Lower leg skin (tissue), 4 donors: ENCODE measurements at regions not wholly inside any gene's neighbourhood (a gene's known extent, or its start where the extent isn't known, plus 50 kb on each side); places are given as distances from the start of the nearest gene placed in this dataset.

ENCODE experiments used
- DNase-seq, 2 donors: peaks; one replicate each; pipeline ENCODE4 v3.0.0-alpha.2; 2019; ENCODE audit warnings: low spot score in 2 of 2
- H3K4me3 ChIP-seq: fragments of 200-600 bp; sonication (generic); 2 replicates; pipeline ENCODE4 v1.5.1; 2017; ENCODE audit warnings: mild to moderate bottlenecking, low read depth; ENCODE audit not compliant: poor library complexity, severe bottlenecking
- POLR2A ChIP-seq, 2 donors: fragments of 450-650 bp; IDR thresholded peaks; one replicate each; pipeline ENCODE4 v1.6.1; 2016 to 2017; ENCODE audit warnings: antibody characterized with exemption in 2 of 2, mild to moderate bottlenecking in 1 of 2, moderate library complexity in 1 of 2
- WGBS, 2 donors: methylation state at CpG; one replicate each; pipeline ENCODE4 v1.1.5; 2018; 5-methylcytosine and 5-hydroxymethylcytosine counted together
- intact Hi-C: fragments of 100-400 bp; cut with DNase I; formaldehyde crosslinking; loops from one replicate; pipeline ENCODE4 v1.15.0; 2023; ENCODE audit warnings: low total_unique reads
- TF ChIP-seq, protein P1 (sequence below), 3 donors: fragments of 450-650 bp; IDR thresholded peaks; one replicate each; pipeline ENCODE4 v1.5.1; 2016; ENCODE audit warnings: antibody characterized with exemption in 3 of 3, mild to moderate bottlenecking in 3 of 3, moderate library complexity in 2 of 3

DNA sequence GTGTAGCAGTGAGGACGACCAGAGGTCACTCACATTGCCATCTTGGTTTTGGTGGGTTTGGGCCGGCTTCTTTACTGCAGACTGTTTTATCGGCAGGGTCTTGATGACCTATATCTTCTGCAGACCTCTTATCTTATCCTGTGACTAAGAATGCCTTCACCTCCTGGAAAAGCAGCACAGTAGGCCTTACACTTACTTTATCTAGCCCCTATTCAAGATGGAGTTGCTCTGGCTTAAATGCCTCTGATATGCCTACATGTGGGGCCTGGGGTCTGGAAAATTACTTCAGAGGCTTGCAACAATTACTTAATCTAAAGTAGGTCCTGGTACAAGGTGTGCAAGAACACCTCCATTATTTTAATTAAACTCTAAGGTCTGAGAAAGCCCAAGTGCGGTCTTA is 86.9 kb upstream of the IL12B start:
- H3K4me3 ChIP-seq, result no peak overlapping the region
- intact Hi-C loops, result no loop called here
- DNase-seq, result no peak
- TF ChIP-seq POLR2A (IDR thresholded peaks at IDR 0.05), result no peak
- TF ChIP-seq, protein P1, sequence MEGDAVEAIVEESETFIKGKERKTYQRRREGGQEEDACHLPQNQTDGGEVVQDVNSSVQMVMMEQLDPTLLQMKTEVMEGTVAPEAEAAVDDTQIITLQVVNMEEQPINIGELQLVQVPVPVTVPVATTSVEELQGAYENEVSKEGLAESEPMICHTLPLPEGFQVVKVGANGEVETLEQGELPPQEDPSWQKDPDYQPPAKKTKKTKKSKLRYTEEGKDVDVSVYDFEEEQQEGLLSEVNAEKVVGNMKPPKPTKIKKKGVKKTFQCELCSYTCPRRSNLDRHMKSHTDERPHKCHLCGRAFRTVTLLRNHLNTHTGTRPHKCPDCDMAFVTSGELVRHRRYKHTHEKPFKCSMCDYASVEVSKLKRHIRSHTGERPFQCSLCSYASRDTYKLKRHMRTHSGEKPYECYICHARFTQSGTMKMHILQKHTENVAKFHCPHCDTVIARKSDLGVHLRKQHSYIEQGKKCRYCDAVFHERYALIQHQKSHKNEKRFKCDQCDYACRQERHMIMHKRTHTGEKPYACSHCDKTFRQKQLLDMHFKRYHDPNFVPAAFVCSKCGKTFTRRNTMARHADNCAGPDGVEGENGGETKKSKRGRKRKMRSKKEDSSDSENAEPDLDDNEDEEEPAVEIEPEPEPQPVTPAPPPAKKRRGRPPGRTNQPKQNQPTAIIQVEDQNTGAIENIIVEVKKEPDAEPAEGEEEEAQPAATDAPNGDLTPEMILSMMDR (IDR thresholded peaks at IDR 0.05), result no peak
- 95% methylated on average over 4 of the region's 4 CpGs for WGBS, 2 donors

DNA sequence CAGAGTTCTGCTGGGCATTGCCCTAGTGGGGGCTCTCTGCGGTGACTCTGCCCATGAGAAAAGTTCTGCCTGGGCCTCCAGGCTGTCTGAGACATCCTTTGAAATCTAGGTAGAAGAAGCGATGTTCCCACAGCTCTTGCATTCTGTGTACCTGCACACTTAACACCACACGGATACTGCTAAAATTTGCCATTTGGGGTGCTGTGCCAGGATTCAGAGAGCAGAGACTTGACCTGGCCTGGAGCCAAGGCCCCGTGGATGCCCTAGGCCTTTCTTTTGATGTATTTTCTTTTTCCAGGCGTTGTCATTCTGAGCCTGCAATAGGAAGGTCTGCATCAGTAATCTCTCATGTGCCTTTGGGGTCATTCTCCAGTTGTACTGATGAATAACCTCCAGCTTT is 89.3 kb upstream of the IL12B start:
- intact Hi-C loops, result no loop called here
- 59 to 64% methylated on average over 5 of the region's 5 CpGs for WGBS, 2 donors
- no peak for DNase-seq
- TF ChIP-seq POLR2A (IDR thresholded peaks at IDR 0.05), result no peak
- TF ChIP-seq, protein P1 (IDR thresholded peaks at IDR 0.05), result no peak
- H3K4me3 ChIP-seq, result no peak overlapping the region

DNA sequence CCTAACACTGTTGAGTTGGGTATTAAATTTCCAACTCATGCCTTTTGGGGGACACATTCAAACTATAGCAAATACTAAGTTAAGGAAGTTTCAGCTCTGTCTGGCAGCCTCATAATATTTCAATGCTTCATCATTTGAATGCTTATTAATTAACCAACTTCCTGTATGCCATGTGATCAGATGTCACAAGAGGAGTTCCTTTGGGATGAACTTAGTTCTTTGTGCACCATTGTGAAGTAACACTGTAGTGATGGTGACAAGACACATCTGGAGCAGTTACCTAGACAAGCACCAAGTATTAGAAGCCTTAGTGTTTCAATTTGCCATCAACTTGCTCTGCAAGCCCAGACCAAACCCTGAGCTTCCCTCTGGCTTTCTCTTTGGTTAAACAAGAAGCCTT is 90.7 kb upstream of the IL12B start:
- intact Hi-C loops, result no loop called here
- no peak overlapping the region for H3K4me3 ChIP-seq
- TF ChIP-seq, protein P1 (IDR thresholded peaks at IDR 0.05), result no peak
- TF ChIP-seq POLR2A (IDR thresholded peaks at IDR 0.05), result no peak
- no peak for DNase-seq

DNA sequence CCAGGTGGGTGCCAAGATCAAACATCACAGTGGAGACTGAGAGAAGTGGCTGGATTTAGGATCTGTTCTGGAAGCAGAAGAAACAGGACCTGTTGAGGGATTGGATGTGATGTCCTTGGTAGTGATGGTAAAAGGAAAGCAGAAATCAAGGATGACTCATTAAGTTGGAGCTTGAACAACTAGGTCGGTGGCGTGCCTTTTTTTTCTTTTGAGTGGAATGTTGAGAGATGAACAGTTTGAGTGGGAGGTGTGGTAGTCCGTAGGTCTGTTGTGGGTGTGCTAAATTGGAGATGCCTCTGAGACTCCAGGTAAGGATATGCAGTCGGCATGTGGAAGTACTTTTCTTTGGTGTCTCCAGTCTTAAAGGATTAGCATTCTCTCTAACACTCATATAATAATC is 92.1 kb upstream of the IL12B start:
- 39 to 50% methylated on average over 4 of the region's 4 CpGs for WGBS, 2 donors
- H3K4me3 ChIP-seq, result no peak overlapping the region
- TF ChIP-seq, protein P1 (IDR thresholded peaks at IDR 0.05), result no peak
- TF ChIP-seq POLR2A (IDR thresholded peaks at IDR 0.05), result no peak
- DNase-seq, result no peak
- intact Hi-C loops, result no loop called here

DNA sequence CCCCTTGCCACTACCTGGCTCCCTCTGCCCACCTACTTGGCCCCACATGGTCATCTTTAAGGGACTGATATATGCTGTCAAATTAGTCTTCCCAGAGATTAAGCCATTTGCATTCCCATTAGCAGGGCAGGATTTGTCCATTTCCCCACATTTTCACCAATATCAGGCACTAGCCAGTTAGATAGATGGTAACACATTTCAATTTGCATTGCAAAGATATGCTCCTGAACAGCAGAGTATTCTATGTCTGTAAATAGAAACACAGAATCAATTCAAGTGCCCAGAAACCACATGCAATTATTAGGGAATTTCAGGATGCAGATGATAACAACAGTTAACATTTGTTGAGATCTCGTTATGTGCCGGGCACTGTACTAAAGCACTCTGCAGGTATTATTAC is 92.6 kb upstream of the IL12B start:
- intact Hi-C loops, result no loop called here
- 97 to 98% methylated on average over 2 of the region's 2 CpGs for WGBS, 2 donors

DNA sequence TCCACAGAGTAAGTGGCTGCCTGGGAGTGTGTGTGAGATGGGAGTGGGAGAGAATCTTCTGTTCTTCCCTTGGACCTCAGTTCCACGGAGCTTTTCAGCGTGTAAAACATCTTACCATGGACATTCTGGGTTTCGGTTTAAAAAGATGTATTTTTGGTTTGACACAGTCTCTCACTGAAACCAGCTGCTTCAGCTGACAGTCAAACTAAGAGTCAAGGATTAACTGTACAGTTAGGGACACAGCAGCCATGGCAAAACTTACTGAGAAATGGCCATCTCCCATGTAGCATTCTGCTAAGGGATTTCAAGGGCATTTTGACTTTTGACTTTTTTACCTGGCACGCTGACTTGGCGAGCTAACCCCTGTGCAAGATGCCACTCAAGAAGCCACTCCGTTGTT is 93.8 kb upstream of the IL12B start:
- DNase-seq, result no peak
- intact Hi-C loops, result no loop called here
- WGBS, 2 donors, result 83 to 93% methylated on average over 6 of the region's 6 CpGs

More for the DNA sequence above, 92.6 kb upstream of the IL12B start:
- TF ChIP-seq, protein P1 (IDR thresholded peaks at IDR 0.05), result no peak
- TF ChIP-seq POLR2A (IDR thresholded peaks at IDR 0.05), result no peak
- no peak overlapping the region for H3K4me3 ChIP-seq
- no peak for DNase-seq

More for the DNA sequence above, 93.8 kb upstream of the IL12B start:
- TF ChIP-seq, protein P1 (IDR thresholded peaks at IDR 0.05), result no peak
- no peak for TF ChIP-seq POLR2A (IDR thresholded peaks at IDR 0.05)
- no peak overlapping the region for H3K4me3 ChIP-seq
